Ascending aorta (tissue), 2 donors: ENCODE measurements at regions not wholly inside any gene's neighbourhood (a gene's known extent, or its start where the extent isn't known, plus 50 kb on each side); places are given as distances from the start of the nearest gene placed in this dataset.
A peak's percentile ranks its signal among the peaks of the same experiment; 100 is the strongest.

ENCODE experiments used
- DNase-seq, 2 donors: peaks; one replicate each; pipeline ENCODE4 v3.0.0-alpha.2; 2019; ENCODE audit warnings: low spot score in 2 of 2
- H3K27ac ChIP-seq, 2 donors: fragments of 200-600 bp; sonication (generic); one replicate each; pipeline ENCODE4 v1.5.1; 2016 to 2017; ENCODE audit warnings: mild to moderate bottlenecking in 1 of 2
- H3K27me3 ChIP-seq: fragments of 200-600 bp; sonication (generic); one replicate; pipeline ENCODE4 v1.5.1; 2017
- H3K36me3 ChIP-seq, 2 donors: fragments of 200-600 bp; sonication (generic); one replicate each; pipeline ENCODE4 v1.5.1; 2016
- H3K4me1 ChIP-seq, 2 donors: fragments of 200-600 bp; sonication (generic); one replicate each; pipeline ENCODE4 v1.5.1; 2016 to 2017; ENCODE audit warnings: mild to moderate bottlenecking in 1 of 2
- H3K4me3 ChIP-seq, 2 donors: fragments of 200-600 bp; sonication (generic); one replicate each; pipeline ENCODE4 v1.5.1; 2016 to 2017; ENCODE audit warnings: mild to moderate bottlenecking in 1 of 2
- H3K9me3 ChIP-seq, 2 donors: fragments of 200-600 bp; sonication (generic); one replicate each; pipeline ENCODE4 v1.5.1; 2016
- intact Hi-C: fragments of 100-400 bp; cut with DNase I; formaldehyde crosslinking; loops from one replicate; pipeline ENCODE4 v1.15.1; 2023
- TF ChIP-seq, protein P1 (sequence below), 3 experiments: fragments of 200-600 bp in 2 of 3; fragments of 450-650 bp in 1 of 3; sonication (generic) in 2 of 3; IDR thresholded peaks; one replicate each; pipeline ENCODE4 v1.5.1; 2016 to 2019; ENCODE audit warnings: antibody characterized with exemption in 3 of 3, mild to moderate bottlenecking in 1 of 3, moderate library complexity in 1 of 3

- Histone ChIP-seq H3K4me3 (peak overlapping the region in 1 of 2 donors; percentile 14), H3K9me3 (no peaks in the 10 kb centered on the region), H3K27me3 (no peaks in the 10 kb centered on the region), H3K27ac (peak overlapping the region; percentile 67 to 72), H3K36me3 (no peaks in the 10 kb centered on the region), H3K4me1 (peaks cover 11 to 51% of the 10 kb centered on the region in 2 donors)
- no peak for DNase-seq
- intact Hi-C loops = loop anchor here (2.0 kb wide), 1 partner anchor 16 kb away; no protein-coding TSS in a partner anchor
- TF ChIP-seq, protein P1, sequence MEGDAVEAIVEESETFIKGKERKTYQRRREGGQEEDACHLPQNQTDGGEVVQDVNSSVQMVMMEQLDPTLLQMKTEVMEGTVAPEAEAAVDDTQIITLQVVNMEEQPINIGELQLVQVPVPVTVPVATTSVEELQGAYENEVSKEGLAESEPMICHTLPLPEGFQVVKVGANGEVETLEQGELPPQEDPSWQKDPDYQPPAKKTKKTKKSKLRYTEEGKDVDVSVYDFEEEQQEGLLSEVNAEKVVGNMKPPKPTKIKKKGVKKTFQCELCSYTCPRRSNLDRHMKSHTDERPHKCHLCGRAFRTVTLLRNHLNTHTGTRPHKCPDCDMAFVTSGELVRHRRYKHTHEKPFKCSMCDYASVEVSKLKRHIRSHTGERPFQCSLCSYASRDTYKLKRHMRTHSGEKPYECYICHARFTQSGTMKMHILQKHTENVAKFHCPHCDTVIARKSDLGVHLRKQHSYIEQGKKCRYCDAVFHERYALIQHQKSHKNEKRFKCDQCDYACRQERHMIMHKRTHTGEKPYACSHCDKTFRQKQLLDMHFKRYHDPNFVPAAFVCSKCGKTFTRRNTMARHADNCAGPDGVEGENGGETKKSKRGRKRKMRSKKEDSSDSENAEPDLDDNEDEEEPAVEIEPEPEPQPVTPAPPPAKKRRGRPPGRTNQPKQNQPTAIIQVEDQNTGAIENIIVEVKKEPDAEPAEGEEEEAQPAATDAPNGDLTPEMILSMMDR (IDR thresholded peaks at IDR 0.05) = no peak
Measured at GRCh38 chr12:105740970-105741725, 397.6 kb downstream of the NUAK1 start.

- peak in 1 of 2 donors; percentile 87 for DNase-seq
- TF ChIP-seq, protein P1 (IDR thresholded peaks at IDR 0.05) = no peak
- peaks cover 11 to 51% of the 10 kb centered on the region in 2 donors for H3K4me1 ChIP-seq
- intact Hi-C loops = loop anchor here (2.0 kb wide), 1 partner anchor 17 kb away; no protein-coding TSS in a partner anchor
- no peaks in the 10 kb centered on the region for H3K9me3 ChIP-seq
- H3K27ac ChIP-seq = peak overlapping the region; percentile 67 to 72
- peak overlapping the region in 1 of 2 donors; percentile 28 for H3K4me3 ChIP-seq
- no peaks in the 10 kb centered on the region for H3K27me3 ChIP-seq
- H3K36me3 ChIP-seq = no peaks in the 10 kb centered on the region
Measured at GRCh38 chr12:105741786-105742566, 396.8 kb downstream of the NUAK1 start.

DNA sequence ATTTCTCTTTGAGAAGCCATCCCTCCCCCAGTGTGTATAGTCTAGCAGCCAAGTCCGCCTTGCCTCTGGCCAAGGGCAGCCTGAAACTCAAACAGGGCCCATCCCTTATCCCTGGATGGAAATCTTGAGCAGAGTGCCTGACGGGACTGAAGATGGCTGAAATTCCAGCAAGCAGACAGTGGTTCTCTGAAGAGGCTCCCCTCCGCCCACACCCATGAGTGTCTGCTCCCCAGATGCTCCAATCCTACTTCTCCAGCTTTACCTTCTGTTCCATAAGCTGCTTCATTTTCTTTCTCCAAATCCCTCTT is 396.2 kb downstream of the NUAK1 start:
- peak overlapping the region; percentile 67 to 72 for H3K27ac ChIP-seq

GRCh38 chr12:105744371-105745058 is 394.2 kb downstream of the NUAK1 start:
- H3K27ac ChIP-seq = peak overlapping the region; percentile 62 to 77
- H3K27me3 ChIP-seq = no peaks in the 10 kb centered on the region
- intact Hi-C loops = no loop called here
- no peak for DNase-seq
- H3K4me3 ChIP-seq = no peak overlapping the region
- H3K36me3 ChIP-seq = no peaks in the 10 kb centered on the region
- H3K4me1 ChIP-seq = peaks cover 14 to 61% of the 10 kb centered on the region in 2 donors
- H3K9me3 ChIP-seq = no peaks in the 10 kb centered on the region
- TF ChIP-seq, protein P1 (IDR thresholded peaks at IDR 0.05) = no peak

More for the DNA sequence above, 396.2 kb downstream of the NUAK1 start:
- intact Hi-C loops = no loop called here
- TF ChIP-seq, protein P1 (IDR thresholded peaks at IDR 0.05) = no peak
- Histone ChIP-seq H3K4me1 (peaks cover 11 to 51% of the 10 kb centered on the region in 2 donors), H3K4me3 (peak overlapping the region in 1 of 2 donors; percentile 28), H3K9me3 (no peaks in the 10 kb centered on the region), H3K36me3 (no peaks in the 10 kb centered on the region), H3K27me3 (no peaks in the 10 kb centered on the region)
- DNase-seq = no peak

GRCh38 chr12:105745811-105746210 is 392.9 kb downstream of the NUAK1 start:
- Histone ChIP-seq H3K27me3 (no peaks in the 10 kb centered on the region), H3K36me3 (no peaks in the 10 kb centered on the region), H3K27ac (peak overlapping the region; percentile 62 to 77), H3K4me1 (peaks cover 16 to 51% of the 10 kb centered on the region in 2 donors), H3K4me3 (no peak overlapping the region), H3K9me3 (no peaks in the 10 kb centered on the region)
- DNase-seq = no peak
- TF ChIP-seq, protein P1 (IDR thresholded peaks at IDR 0.05) = no peak
- intact Hi-C loops = no loop called here
